Stimulated activated effector memory CD8-positive, alpha-beta T cell treated with anti-CD3 and anti-CD28 coated beads, Interleukin-12 subunit alpha, Interleukin-12 subunit beta, amount 100 ng/mL, for 72 hours (primary cell): ENCODE measurements at regions not wholly inside any gene's neighbourhood (a gene's known extent, or its start where the extent isn't known, plus 50 kb on each side); places are given as distances from the start of the nearest gene placed in this dataset.
A peak's percentile ranks its signal among the peaks of the same experiment; 100 is the strongest.

Experiments used
- ATAC-seq: fragments of 150-1000 bp; cut with Tn5 transposase; 2 replicates; pipeline ENCODE4 v1.10.0; 2021
- DNase-seq, 2 donors: peaks; one replicate each; pipeline ENCODE4 v3.0.0; 2021 to 2022; ENCODE audit warnings: low spot score in 2 of 2
- H3K27ac Mint-ChIP-seq: one replicate; pipeline ENCODE4 v1.8.0; 2022; ENCODE audit warnings: mild to moderate bottlenecking, mixed read lengths
- H3K36me3 Mint-ChIP-seq: one replicate; pipeline ENCODE4 v1.8.0; 2022; ENCODE audit warnings: mild to moderate bottlenecking, mixed read lengths
- H3K4me1 Mint-ChIP-seq: one replicate; pipeline ENCODE4 v1.8.0; 2022; ENCODE audit warnings: mixed read lengths
- H3K4me3 Mint-ChIP-seq: one replicate; pipeline ENCODE4 v1.8.0; 2022; ENCODE audit warnings: mild to moderate bottlenecking, mixed read lengths
- H3K9me3 Mint-ChIP-seq: one replicate; pipeline ENCODE4 v1.8.0; 2022; ENCODE audit warnings: mixed read lengths

DNA sequence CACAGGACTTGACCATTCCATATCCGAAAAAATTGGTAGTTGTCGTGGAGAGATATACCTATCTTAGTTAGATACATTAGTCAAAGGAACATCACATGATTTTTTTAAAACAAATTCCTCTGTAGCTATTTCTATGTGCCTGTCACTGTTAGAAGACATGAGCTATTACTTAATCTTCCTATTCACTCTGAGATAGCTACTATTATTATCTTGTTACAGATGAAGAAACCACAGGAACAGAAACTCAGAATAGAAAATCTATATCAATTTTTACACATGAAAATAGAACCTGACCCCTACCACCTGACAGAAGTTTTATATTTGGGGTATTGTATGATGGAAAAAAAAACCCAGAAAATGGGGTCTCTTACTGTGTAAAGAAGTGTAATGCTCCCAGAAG is 68.9 kb upstream of the TDRD3 start:
- no peak overlapping the region for H3K27ac Mint-ChIP-seq
- no peak for ATAC-seq
- DNase-seq: no peak
- peaks cover 4% of the 10 kb centered on the region for H3K4me1 Mint-ChIP-seq
- no peak overlapping the region for H3K4me3 Mint-ChIP-seq
- H3K36me3 Mint-ChIP-seq: no peaks in the 10 kb centered on the region
- H3K9me3 Mint-ChIP-seq: no peaks in the 10 kb centered on the region

DNA sequence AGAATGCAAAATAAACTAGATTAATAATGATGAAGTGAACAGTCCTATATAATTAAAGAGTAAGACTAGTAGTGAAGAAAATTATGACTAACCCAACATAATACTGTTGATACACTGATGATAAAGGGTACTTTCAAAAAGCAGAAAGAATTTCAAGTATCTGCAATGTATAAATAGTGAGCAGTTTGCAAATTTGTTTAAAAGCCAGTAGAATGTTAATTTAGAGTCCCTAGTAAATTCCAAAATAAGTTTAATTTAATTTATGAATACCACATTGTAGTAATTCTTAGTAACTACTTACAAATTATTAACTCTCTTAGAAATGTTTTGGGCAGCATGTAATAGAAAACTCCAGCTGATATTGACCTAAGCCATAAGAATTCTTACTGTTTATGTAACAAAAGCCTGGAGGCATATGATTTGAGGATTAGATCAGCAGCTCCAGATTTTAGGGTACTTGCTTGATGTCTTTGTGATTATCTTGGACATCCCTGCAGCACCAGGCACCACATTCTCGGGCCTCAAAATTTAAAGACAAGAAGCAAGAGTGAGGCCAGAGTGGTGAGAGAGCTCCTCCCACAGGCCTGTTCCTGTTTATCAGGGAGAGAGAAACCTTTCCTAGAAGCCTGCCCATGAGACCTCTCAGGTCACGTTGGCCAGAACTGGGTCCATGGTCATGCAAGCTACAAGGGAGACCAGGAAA is 67.6 kb upstream of the TDRD3 start:
- peak; percentile 32 for ATAC-seq
- Mint-ChIP-seq H3K9me3 (peaks cover 3% of the 10 kb centered on the region), H3K36me3 (no peaks in the 10 kb centered on the region), H3K4me3 (no peak overlapping the region), H3K27ac (no peak overlapping the region), H3K4me1 (peaks cover 4% of the 10 kb centered on the region)
- no peak for DNase-seq

DNA sequence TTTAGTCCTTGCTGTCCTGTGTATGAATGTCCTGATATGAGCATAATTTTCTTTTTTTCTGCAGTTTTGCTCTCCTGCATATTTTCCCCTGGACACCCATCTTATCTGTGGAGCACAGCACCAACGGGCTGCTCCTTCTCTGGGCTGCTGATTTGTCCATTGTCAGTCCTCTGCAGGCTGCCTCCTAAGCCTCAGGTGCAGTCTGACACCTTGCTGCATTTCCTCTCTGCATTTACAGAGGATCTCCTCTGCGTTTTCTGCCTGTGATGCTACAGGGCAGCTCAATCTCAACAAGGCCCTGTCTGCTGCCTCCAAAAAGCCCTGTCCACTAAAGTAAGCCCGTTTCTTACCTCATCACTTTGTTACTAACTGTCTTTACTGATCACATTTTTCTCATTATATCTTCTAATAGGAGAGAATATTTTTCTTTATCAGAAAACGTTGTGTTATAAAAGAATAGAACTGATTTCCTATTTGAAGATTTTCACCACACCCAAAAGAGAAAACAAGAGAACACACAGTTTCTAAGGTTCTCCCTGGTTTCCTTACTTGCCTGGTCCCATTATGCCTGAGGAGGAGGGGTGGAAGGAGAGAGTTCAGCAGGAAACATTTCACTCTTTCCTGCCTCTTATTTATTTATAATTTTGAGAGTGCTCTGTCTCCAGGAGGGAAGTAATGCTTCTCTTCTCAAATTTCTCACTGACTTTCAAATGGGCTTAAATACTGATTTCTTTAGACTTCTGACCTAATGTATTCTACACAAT is 65.6 kb upstream of the TDRD3 start:
- no peaks in the 10 kb centered on the region for H3K36me3 Mint-ChIP-seq
- peaks cover 3% of the 10 kb centered on the region for H3K9me3 Mint-ChIP-seq
- DNase-seq (no peak), ATAC-seq (no peak)
- no peak overlapping the region for H3K27ac Mint-ChIP-seq
- no peak overlapping the region for H3K4me3 Mint-ChIP-seq
- peaks cover 4% of the 10 kb centered on the region for H3K4me1 Mint-ChIP-seq

DNA sequence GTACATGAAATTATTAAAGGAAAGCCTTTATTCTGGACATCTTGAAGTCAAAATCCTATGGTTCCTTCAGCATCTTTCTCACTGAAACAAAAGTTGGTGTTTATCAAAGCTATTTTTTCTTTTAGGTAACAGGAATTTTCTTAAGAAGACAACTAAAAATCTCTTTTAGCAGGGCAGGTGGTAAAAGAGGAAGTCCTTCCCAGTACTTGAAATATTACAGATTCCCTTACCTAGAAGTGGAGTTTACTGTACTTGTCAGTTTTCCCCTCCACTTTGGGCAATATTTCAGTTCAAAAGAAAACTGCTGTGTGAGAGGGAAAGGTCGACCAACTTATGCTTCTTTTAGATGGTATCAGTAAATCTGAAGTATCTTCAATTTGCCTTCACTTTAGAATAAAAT is 64.3 kb upstream of the TDRD3 start:
- H3K4me3 Mint-ChIP-seq: no peak overlapping the region

GRCh38 chr13:60334310-60334709 is 62.7 kb upstream of the TDRD3 start:
- DNase-seq (no peak), ATAC-seq (no peak)
- H3K4me1 Mint-ChIP-seq: peaks cover 4% of the 10 kb centered on the region
- no peaks in the 10 kb centered on the region for H3K36me3 Mint-ChIP-seq
- H3K27ac Mint-ChIP-seq: no peak overlapping the region
- H3K4me3 Mint-ChIP-seq: no peak overlapping the region
- H3K9me3 Mint-ChIP-seq: peaks cover 3% of the 10 kb centered on the region

More for the DNA sequence above, 64.3 kb upstream of the TDRD3 start:
- Mint-ChIP-seq H3K4me1 (peaks cover 4% of the 10 kb centered on the region), H3K36me3 (no peaks in the 10 kb centered on the region), H3K27ac (no peak overlapping the region), H3K9me3 (peaks cover 3% of the 10 kb centered on the region)
- no peak for DNase-seq
- no peak for ATAC-seq

DNA sequence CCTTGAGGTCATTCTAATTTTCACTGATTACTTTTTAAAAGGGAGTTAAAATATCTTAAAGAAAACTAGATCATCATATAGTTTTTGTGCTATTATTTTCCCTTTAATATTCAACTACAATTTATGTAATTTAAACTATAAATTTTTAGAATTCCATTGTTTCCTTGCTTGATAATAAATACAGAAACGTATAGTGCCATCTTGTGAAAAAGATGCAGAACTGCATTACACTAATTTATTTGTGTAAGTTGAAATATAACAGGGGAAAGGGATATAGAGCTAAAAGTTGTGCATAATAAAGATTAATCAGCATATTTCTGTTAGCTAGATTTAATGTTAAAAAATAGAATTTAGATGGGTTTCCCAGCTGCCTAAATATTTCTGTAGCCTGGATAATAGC is 61.5 kb upstream of the TDRD3 start:
- no peak overlapping the region for H3K27ac Mint-ChIP-seq
- H3K4me1 Mint-ChIP-seq: no peaks in the 10 kb centered on the region
- DNase-seq (no peak), ATAC-seq (no peak)
- peaks cover 3% of the 10 kb centered on the region for H3K9me3 Mint-ChIP-seq
- H3K36me3 Mint-ChIP-seq: no peaks in the 10 kb centered on the region
- H3K4me3 Mint-ChIP-seq: no peak overlapping the region

GRCh38 chr13:60338754-60339153 is 58.3 kb upstream of the TDRD3 start:
- no peaks in the 10 kb centered on the region for H3K9me3 Mint-ChIP-seq
- no peak for DNase-seq
- no peaks in the 10 kb centered on the region for H3K4me1 Mint-ChIP-seq
- H3K4me3 Mint-ChIP-seq: no peak overlapping the region
- H3K27ac Mint-ChIP-seq: no peak overlapping the region
- ATAC-seq: no peak
- no peaks in the 10 kb centered on the region for H3K36me3 Mint-ChIP-seq

DNA sequence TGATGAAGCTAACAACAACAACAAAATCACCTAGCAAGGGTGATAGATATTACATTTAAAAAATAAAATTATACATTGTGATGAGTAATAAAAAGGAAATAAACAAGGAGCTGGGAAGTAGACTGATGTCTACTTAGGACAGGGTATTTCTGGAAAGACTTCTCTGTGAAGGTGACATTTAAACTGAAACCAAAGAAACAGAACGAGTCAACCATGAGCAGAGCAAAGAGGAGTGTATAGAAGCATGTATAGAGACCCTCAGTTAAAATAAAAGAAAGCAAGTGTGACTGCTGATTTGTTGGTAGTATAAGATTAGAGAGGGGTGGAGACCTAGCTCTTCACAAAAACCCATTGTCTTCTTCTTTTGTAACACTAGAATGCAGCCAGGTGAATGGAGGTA is 53.0 kb upstream of the TDRD3 start:
- ATAC-seq (no peak), DNase-seq (no peak)
- Mint-ChIP-seq H3K4me3 (no peak overlapping the region), H3K27ac (no peak overlapping the region), H3K4me1 (no peaks in the 10 kb centered on the region), H3K9me3 (no peaks in the 10 kb centered on the region), H3K36me3 (no peaks in the 10 kb centered on the region)

DNA sequence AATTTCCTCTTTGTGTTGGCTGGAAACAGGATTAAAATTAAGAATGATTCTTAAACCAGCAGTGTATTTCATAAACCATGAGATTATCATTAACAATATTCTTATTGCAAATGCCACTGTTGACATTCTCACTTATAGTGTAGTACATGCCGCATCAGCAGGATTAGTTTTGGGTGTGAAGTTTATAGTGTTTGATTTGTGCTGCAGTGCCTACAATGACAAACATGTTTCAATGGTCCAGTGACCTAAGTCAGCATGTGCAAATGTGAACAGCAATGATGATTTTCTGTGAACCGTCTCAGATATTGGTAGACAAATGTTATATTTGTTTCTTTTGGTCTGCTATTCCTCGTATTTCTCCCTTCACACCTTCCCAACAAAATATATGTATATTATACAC is 49.8 kb upstream of the TDRD3 start:
- H3K4me3 Mint-ChIP-seq: no peak overlapping the region
- H3K9me3 Mint-ChIP-seq: no peaks in the 10 kb centered on the region
- H3K27ac Mint-ChIP-seq: no peak overlapping the region
- H3K36me3 Mint-ChIP-seq: no peaks in the 10 kb centered on the region
- ATAC-seq (no peak), DNase-seq (no peak)
- H3K4me1 Mint-ChIP-seq: no peaks in the 10 kb centered on the region
